ENCODE measurements at regions not wholly inside any gene's neighbourhood (a gene's known extent, or its start where the extent isn't known, plus 50 kb on each side); places are given as distances from the start of the nearest gene placed in this dataset.

DNA sequence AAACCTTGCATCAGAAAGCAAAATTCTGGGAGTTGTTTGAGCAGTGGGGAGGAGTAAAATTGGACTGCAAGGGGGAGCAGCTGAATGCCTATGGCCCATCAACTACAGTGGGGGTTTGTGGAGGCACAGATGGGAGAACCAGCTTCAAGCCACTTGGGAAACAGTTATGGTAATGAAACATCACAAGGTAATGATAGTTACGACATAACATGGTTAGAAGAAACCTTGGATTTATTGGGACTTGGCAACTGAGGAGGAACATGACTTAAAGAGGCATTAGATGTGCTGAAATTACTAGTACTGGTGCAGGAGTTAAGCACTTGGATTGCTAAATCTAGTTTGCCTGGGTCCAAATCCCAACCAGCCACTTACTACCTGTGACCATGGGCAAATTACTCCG, 868.4 kb downstream of the KCNMA1 start:
- Histone ChIP-seq H3K14ac (replicated peaks; ENCODE audit: low read depth, low read length) (no peak overlapping the region), H2AFZ (replicated peaks; ENCODE audit: low read length, poor library complexity) (no peak overlapping the region), H4K8ac (ENCODE audit: low read depth in 2 of 2, low read length in 2 of 2) (no peak overlapping the region), H3K27ac (ENCODE audit: insufficient read depth, low read length) (no peak overlapping the region), H2AK9ac (replicated peaks; ENCODE audit: low read depth, low read length, poor library complexity) (no peak overlapping the region), H3K4ac (ENCODE audit: low read depth, low read length) (no peak overlapping the region), H3K4me1 (ENCODE audit: control insufficient read depth, insufficient read depth, low read length) (no peaks in the 10 kb centered on the region), H3K9ac (ENCODE audit: low read depth, low read length) (no peak overlapping the region), H4K5ac (ENCODE audit: low read depth, low read length) (no peak overlapping the region), H2BK120ac (ENCODE audit: low read depth, low read length) (no peak overlapping the region), H2AK5ac (ENCODE audit: low read depth, low read length) (no peak overlapping the region), H2BK15ac (ENCODE audit: low read depth, low read length) (no peak overlapping the region), H3K4me3 (ENCODE audit: insufficient read depth, low read depth, low read length) (no peak overlapping the region), H3K56ac (ENCODE audit: extremely low read depth, insufficient read depth, low read length) (no peak overlapping the region), H2BK20ac (ENCODE audit: low read depth, low read length) (no peak overlapping the region), H3K4me2 (ENCODE audit: low read depth, low read length) (no peak overlapping the region), H2BK5ac (ENCODE audit: low read depth, low read length, poor library complexity, severe bottlenecking) (no peak overlapping the region), H3K36me3 (ENCODE audit: control insufficient read depth, insufficient read depth, low read length) (no peaks in the 10 kb centered on the region), H3K18ac (ENCODE audit: low read depth, low read length) (no peak overlapping the region), H3K9me1 (ENCODE audit: insufficient read depth, low read length) (no peaks in the 10 kb centered on the region), H3K27me3 (ENCODE audit: control insufficient read depth, insufficient read depth, low read length) (no peaks in the 10 kb centered on the region; the same call in 1 of the 2 replicates), H3K9me3 (ENCODE audit: control insufficient read depth, insufficient read depth, low read length) (no peaks in the 10 kb centered on the region; the same call in 1 of the 2 replicates), H3K23ac (ENCODE audit: low read depth, low read length) (no peak overlapping the region), H3K79me1 (ENCODE audit: low read depth in 1 of 2, low read length in 2 of 2) (no peaks in the 10 kb centered on the region), H4K20me1 (ENCODE audit: insufficient read depth, low read length) (no peaks in the 10 kb centered on the region), H4K91ac (ENCODE audit: insufficient read depth, low read depth, low read length) (no peak overlapping the region)
- dilution Hi-C loops (cut with HindIII; ENCODE audit: low sequenced_read_pairs, unreplicated experiment) = no loop called here
- ATAC-seq (ENCODE audit: low read depth) (no peak), DNase-seq (no peak)
- BruUV-seq (replicated peaks) = no TSS peak
- POLR2A ChIA-PET (ENCODE audit: unreplicated experiment) = no interaction called here
- in situ Hi-C loops (cut with MboI; ENCODE audit: low sequenced_read_pairs) = no loop called here
- CTCF ChIA-PET = no interaction called here
- intact Hi-C loops (cut with micrococcal nuclease) = no loop called here
- 88% methylated on average over 1 of the region's 2 CpGs; no CpG with 5 or more reads in 1 of the 2 experiments for WGBS, 2 experiments (ENCODE audit: extremely low coverage in 2 of 2, insufficient read length in 1 of 2)
- TF ChIP-seq NFE2L2 (IDR thresholded peaks at IDR 0.05; ENCODE audit: low read depth, low read length) (no peak), BHLHE40 (IDR thresholded peaks at IDR 0.05; ENCODE audit: low read depth, low read length) (no peak), MXI1 (IDR thresholded peaks at IDR 0.05; ENCODE audit: borderline replicate concordance, low read depth, low read length) (no peak), RAD21 (IDR thresholded peaks at IDR 0.05; ENCODE audit: low read length) (no peak), MAFK (IDR thresholded peaks at IDR 0.05; ENCODE audit: low read depth, low read length) (no peak), USF2 (IDR thresholded peaks at IDR 0.05; ENCODE audit: low read depth, low read length) (no peak), RCOR1 (IDR thresholded peaks at IDR 0.05; ENCODE audit: insufficient replicate concordance, low read length) (no peak), POLR2A (IDR thresholded peaks at IDR 0.05; ENCODE audit: low read depth, low read length) (no peak), RFX5 (IDR thresholded peaks at IDR 0.05; ENCODE audit: low read depth, low read length) (no peak), SMC3 (IDR thresholded peaks at IDR 0.05; ENCODE audit: low read depth, low read length) (no peak), CHD1 (IDR thresholded peaks at IDR 0.05; ENCODE audit: low read depth, low read length) (no peak)
- TF ChIP-seq, protein P1, sequence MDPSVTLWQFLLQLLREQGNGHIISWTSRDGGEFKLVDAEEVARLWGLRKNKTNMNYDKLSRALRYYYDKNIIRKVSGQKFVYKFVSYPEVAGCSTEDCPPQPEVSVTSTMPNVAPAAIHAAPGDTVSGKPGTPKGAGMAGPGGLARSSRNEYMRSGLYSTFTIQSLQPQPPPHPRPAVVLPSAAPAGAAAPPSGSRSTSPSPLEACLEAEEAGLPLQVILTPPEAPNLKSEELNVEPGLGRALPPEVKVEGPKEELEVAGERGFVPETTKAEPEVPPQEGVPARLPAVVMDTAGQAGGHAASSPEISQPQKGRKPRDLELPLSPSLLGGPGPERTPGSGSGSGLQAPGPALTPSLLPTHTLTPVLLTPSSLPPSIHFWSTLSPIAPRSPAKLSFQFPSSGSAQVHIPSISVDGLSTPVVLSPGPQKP (IDR thresholded peaks at IDR 0.05; ENCODE audit: borderline replicate concordance, low read depth, low read length) = no peak
